Left ventricle myocardium inferior (tissue), 1 donor: ENCODE measurements at regions not wholly inside any gene's neighbourhood (a gene's known extent, or its start where the extent isn't known, plus 50 kb on each side); places are given as distances from the start of the nearest gene placed in this dataset.

ENCODE experiments used
- DNase-seq: peaks from one replicate; pipeline ENCODE4 v3.0.0-alpha.2; 2020
- H3K27ac ChIP-seq: fragments of 200-600 bp; replicated peaks from 2 replicates; pipeline ENCODE4 v1.8.0; 2021
- H3K27me3 ChIP-seq: fragments of 200-600 bp; 2 replicates; pipeline ENCODE4 v1.8.0; 2021; ENCODE audit warnings: low read depth
- H3K36me3 ChIP-seq: fragments of 200-600 bp; 2 replicates; pipeline ENCODE4 v1.8.0; 2021
- H3K4me1 ChIP-seq: fragments of 200-600 bp; 2 replicates; pipeline ENCODE4 v1.8.0; 2021
- H3K4me3 ChIP-seq: fragments of 200-600 bp; 2 replicates; pipeline ENCODE4 v1.8.0; 2021; ENCODE audit warnings: mild to moderate bottlenecking, moderate library complexity
- H3K9me3 ChIP-seq: fragments of 200-600 bp; replicated peaks from 2 replicates; pipeline ENCODE4 v1.8.0; 2021
- intact Hi-C: fragments of 100-400 bp; cut with micrococcal nuclease; formaldehyde crosslinking; loops from one replicate; pipeline ENCODE4 v1.11.0; 2022
- TF ChIP-seq, protein P1 (sequence below): fragments of 200-600 bp; IDR thresholded peaks from 2 replicates; pipeline ENCODE4 v1.8.0; 2021; ENCODE audit warnings: antibody characterized with exemption, mild to moderate bottlenecking, borderline replicate concordance
- donor health status: DM: no; HTN: yes; CAD: no; lungs with severe emphysema.

DNA sequence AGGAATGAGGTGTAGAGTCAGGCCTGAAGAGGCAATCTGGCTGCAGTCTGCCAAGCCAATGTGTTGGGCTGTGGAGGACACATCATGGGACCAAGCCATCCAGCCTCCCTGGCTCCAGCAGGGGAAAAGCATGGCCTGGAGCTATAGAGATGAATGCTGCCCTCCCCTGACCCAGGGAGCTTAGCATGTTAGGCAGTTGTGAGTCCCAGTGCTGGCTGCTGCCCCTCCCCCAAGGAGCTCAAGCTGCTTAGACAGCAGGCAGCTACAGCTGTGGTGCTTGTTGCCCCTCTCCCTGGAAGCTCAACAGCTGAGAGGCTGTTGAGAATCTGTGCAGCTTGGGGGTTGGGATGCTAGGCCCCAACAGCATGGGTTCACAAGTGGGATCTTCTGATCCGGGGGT is 85.6 kb upstream of the DNAJC19 start:
- H3K9me3 ChIP-seq = peaks cover 23% of the 10 kb centered on the region
- intact Hi-C loops = no loop called here
- DNase-seq = no peak
- H3K36me3 ChIP-seq = no peaks in the 10 kb centered on the region
- no peak overlapping the region for H3K27ac ChIP-seq
- H3K4me1 ChIP-seq = no peaks in the 10 kb centered on the region
- H3K4me3 ChIP-seq = no peak overlapping the region
- no peaks in the 10 kb centered on the region for H3K27me3 ChIP-seq
- TF ChIP-seq, protein P1, sequence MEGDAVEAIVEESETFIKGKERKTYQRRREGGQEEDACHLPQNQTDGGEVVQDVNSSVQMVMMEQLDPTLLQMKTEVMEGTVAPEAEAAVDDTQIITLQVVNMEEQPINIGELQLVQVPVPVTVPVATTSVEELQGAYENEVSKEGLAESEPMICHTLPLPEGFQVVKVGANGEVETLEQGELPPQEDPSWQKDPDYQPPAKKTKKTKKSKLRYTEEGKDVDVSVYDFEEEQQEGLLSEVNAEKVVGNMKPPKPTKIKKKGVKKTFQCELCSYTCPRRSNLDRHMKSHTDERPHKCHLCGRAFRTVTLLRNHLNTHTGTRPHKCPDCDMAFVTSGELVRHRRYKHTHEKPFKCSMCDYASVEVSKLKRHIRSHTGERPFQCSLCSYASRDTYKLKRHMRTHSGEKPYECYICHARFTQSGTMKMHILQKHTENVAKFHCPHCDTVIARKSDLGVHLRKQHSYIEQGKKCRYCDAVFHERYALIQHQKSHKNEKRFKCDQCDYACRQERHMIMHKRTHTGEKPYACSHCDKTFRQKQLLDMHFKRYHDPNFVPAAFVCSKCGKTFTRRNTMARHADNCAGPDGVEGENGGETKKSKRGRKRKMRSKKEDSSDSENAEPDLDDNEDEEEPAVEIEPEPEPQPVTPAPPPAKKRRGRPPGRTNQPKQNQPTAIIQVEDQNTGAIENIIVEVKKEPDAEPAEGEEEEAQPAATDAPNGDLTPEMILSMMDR = no peak

DNA sequence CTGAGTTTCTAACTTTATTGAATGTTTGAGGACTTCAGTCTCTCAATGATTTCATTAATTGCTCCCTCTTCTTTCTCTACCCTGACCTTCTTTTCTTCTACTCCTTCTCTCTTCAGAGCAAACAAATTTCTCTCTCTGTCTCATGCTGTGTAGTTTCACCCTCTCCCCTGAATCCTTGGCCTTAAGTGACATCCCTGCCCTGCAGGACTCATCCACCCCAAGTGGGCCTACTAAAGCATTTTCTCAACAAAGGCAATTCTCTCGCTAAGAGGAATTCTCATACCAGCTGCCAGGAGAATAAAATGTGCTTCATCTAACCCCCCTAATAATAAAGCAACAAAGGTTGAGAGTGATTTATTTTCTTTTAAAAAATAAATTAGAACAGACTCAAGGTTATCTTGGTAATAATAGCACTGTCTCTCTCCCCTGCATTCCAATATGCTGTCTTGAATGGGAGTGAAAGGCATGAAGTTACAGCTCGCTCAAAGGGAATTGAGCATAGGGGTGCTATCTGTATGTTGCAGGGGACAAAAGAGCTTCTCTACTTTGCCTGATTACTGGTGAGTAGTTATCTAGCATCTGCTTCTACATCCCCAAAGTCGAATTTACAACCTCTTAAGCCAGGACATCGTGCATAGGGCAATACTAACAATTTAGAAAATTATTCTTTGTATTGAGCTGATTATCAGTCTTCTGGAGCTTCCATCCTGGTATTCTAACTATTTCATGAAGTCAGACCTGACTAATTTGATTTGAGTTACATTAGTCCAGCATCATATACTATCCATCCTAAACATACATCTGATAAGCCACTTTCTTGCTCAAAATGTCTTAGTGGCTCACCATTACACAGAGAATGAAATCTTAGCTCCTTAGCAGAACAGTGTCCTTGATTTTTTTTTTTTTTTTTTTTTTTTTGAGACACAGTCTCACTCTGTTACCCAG is 76.9 kb upstream of the DNAJC19 start:
- Histone ChIP-seq H3K27ac (no peak overlapping the region), H3K9me3 (peaks cover 9% of the 10 kb centered on the region), H3K36me3 (no peaks in the 10 kb centered on the region), H3K4me3 (no peak overlapping the region), H3K27me3 (no peaks in the 10 kb centered on the region), H3K4me1 (no peaks in the 10 kb centered on the region)
- intact Hi-C loops = no loop called here
- TF ChIP-seq, protein P1 = no peak
- no peak for DNase-seq

DNA sequence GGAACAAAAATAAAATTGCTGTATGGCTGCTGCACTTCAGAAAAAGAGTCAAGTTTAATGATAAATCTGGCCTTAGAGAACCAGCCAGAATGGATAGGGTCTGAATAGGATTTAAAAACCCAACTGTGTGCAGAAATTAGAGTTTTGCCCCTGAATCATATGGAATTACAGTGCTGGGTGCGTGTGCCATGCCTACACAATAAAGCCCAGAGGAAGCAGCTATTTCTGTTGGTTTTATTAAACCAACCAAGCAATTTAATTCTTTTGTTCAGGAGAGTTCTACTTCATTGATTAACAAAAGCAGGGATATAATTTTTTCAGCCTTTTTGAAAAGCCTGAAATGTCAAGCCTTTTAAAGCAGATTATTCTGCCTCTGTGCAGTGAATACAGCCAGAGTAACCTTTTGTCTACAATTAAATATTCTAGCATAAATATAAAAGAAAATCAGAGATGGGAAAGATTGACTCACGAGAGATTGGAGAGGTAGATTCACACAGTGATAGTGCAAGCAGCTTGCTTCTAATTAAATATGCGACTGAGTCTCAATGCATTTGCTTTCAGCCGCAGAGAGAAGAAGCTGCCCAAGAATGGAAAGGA is 66.7 kb upstream of the DNAJC19 start:
- H3K27ac ChIP-seq = no peak overlapping the region
- TF ChIP-seq, protein P1 = no peak
- H3K9me3 ChIP-seq = no peaks in the 10 kb centered on the region
- H3K27me3 ChIP-seq = no peaks in the 10 kb centered on the region
- no peaks in the 10 kb centered on the region for H3K36me3 ChIP-seq
- no peak for DNase-seq
- no peaks in the 10 kb centered on the region for H3K4me1 ChIP-seq
- intact Hi-C loops = no loop called here
- H3K4me3 ChIP-seq = no peak overlapping the region

DNA sequence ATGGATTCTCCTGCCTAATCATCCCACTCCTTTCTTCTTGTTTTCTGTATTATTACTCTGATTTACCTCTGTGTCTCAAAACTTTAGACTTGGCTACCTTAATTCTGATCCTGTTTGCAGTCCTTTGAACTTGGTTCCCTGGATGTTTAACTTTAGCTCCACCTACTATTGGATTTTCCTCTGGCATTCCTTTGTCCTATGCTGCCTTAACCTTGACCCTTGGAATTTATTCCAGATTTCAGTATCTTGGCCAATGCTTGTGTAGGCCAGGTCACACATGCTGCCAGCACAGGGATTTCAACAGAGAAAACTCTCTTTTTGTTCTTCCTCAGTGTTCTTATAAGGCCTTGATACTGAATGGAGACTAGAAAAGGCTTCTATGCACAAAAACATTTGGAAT is 65.0 kb upstream of the DNAJC19 start:
- Histone ChIP-seq H3K4me3 (no peak overlapping the region), H3K27me3 (no peaks in the 10 kb centered on the region), H3K9me3 (no peaks in the 10 kb centered on the region), H3K4me1 (no peaks in the 10 kb centered on the region), H3K27ac (no peak overlapping the region), H3K36me3 (no peaks in the 10 kb centered on the region)
- intact Hi-C loops = no loop called here
- no peak for DNase-seq
- TF ChIP-seq, protein P1 = no peak

DNA sequence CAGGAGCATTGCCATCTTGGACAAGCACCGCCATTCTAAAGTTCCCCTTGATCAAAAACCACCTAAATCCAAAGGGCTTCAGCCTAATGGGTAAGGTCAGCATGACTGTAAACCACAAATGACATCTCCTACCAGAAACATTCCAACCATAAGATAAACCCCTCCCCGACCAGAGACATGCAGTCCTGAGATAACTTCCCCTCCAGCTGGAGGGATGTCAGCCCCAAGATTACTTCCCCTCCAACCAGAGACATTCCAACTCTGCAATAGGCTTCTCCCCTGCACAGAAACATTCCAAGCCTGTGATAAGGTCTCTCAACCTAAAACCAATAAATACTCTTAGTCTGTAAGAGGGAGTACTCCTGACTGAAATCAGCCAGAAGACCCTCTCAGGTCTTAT is 62.7 kb upstream of the DNAJC19 start:
- intact Hi-C loops = no loop called here
- no peak overlapping the region for H3K27ac ChIP-seq
- H3K9me3 ChIP-seq = no peaks in the 10 kb centered on the region
- H3K4me3 ChIP-seq = no peak overlapping the region
- H3K27me3 ChIP-seq = no peaks in the 10 kb centered on the region
- no peaks in the 10 kb centered on the region for H3K36me3 ChIP-seq
- H3K4me1 ChIP-seq = no peaks in the 10 kb centered on the region
- TF ChIP-seq, protein P1 = no peak
- DNase-seq = no peak
